Mesenchymal stem cell (in vitro differentiated cells and primary cell): ENCODE measurements at regions not wholly inside any gene's neighbourhood (a gene's known extent, or its start where the extent isn't known, plus 50 kb on each side); places are given as distances from the start of the nearest gene placed in this dataset.

Experiments
- DNase-seq: peaks from one replicate; pipeline ENCODE4 v3.0.0-alpha.2; 2013
- H2AFZ ChIP-seq: one replicate; pipeline ENCODE4 v1.6.1; 2013; ENCODE audit warnings: low read depth, mild to moderate bottlenecking, control low read depth, inconsistent platforms, low read length, moderate library complexity
- H2AK5ac ChIP-seq: 2 replicates; pipeline ENCODE4 v1.6.1; 2013; ENCODE audit warnings: low read length, moderate library complexity, mild to moderate bottlenecking, inconsistent platforms; ENCODE audit not compliant: severe bottlenecking
- H2BK120ac ChIP-seq: one replicate; pipeline ENCODE4 v1.6.1; 2013; ENCODE audit warnings: low read depth, mild to moderate bottlenecking, inconsistent platforms, low read length, moderate library complexity
- H2BK12ac ChIP-seq, 2 experiments: one replicate each; pipeline ENCODE4 v1.6.1; 2013; ENCODE audit warnings: inconsistent platforms in 2 of 2, low read length in 2 of 2, mild to moderate bottlenecking in 2 of 2, moderate library complexity in 2 of 2, control low read depth in 1 of 2
- H2BK15ac ChIP-seq: one replicate; pipeline ENCODE4 v1.6.1; 2013; ENCODE audit warnings: mild to moderate bottlenecking, low read depth, inconsistent platforms; ENCODE audit not compliant: poor library complexity, severe bottlenecking
- H2BK5ac ChIP-seq: 2 replicates; pipeline ENCODE4 v1.6.1; 2013; ENCODE audit warnings: low read depth, mild to moderate bottlenecking, low read length, control low read depth, inconsistent platforms; ENCODE audit not compliant: poor library complexity, severe bottlenecking
- H3K14ac ChIP-seq, 2 experiments: one replicate each; pipeline ENCODE4 v1.6.1; 2013; ENCODE audit warnings: inconsistent platforms in 2 of 2, low read length in 2 of 2, control low read depth in 1 of 2, mild to moderate bottlenecking in 1 of 2, moderate library complexity in 1 of 2
- H3K18ac ChIP-seq, 2 experiments: one replicate each; pipeline ENCODE4 v1.6.1; 2013; ENCODE audit warnings: inconsistent platforms in 2 of 2, low read length in 2 of 2, control low read depth in 1 of 2, low read depth in 1 of 2, mild to moderate bottlenecking in 1 of 2
- H3K23ac ChIP-seq, 2 experiments: one replicate each; pipeline ENCODE4 v1.6.1; 2013; ENCODE audit warnings: inconsistent platforms in 2 of 2, low read length in 2 of 2, mild to moderate bottlenecking in 2 of 2, moderate library complexity in 2 of 2, control low read depth in 1 of 2
- H3K27ac ChIP-seq: 2 replicates; pipeline ENCODE4 v1.5.1; 2013; ENCODE audit warnings: mild to moderate bottlenecking, moderate library complexity, low read length, control low read depth, inconsistent platforms; ENCODE audit not compliant: poor library complexity, severe bottlenecking
- H3K27me3 ChIP-seq, 2 experiments: 2 replicates each; pipeline versions ENCODE4 v1.6.1 to v1.7.0; 2013; ENCODE audit warnings: low read length in 2 of 2, mild to moderate bottlenecking in 2 of 2, moderate library complexity in 2 of 2, control low read depth in 1 of 2, inconsistent platforms in 1 of 2; ENCODE audit not compliant: control insufficient read depth in 1 of 2, insufficient read depth in 1 of 2
- H3K36me3 ChIP-seq, 2 experiments: 2 replicates each; pipeline versions ENCODE4 v1.6.1 to v1.7.0; 2013; ENCODE audit warnings: low read length in 2 of 2, control low read depth in 1 of 2, inconsistent platforms in 1 of 2, low read depth in 1 of 2, mild to moderate bottlenecking in 1 of 2; ENCODE audit not compliant: insufficient read depth in 2 of 2, control insufficient read depth in 1 of 2
- H3K4ac ChIP-seq, 2 experiments: one replicate each; pipeline ENCODE4 v1.6.1; 2013; ENCODE audit warnings: inconsistent platforms in 2 of 2, low read length in 2 of 2, mild to moderate bottlenecking in 2 of 2, moderate library complexity in 2 of 2, control low read depth in 1 of 2, low read depth in 1 of 2
- H3K4me1 ChIP-seq: 2 replicates; pipeline ENCODE4 v1.6.1; 2013; ENCODE audit warnings: low read depth, low read length, control low read depth; ENCODE audit not compliant: control insufficient read depth, insufficient read depth
- H3K4me2 ChIP-seq: 2 replicates; pipeline ENCODE4 v1.6.1; 2013; ENCODE audit warnings: low read length, mild to moderate bottlenecking, inconsistent platforms; ENCODE audit not compliant: poor library complexity, severe bottlenecking
- H3K4me3 ChIP-seq, 2 experiments: 2 replicates each; pipeline versions ENCODE4 v1.5.1 to v1.7.0; 2013; ENCODE audit warnings: low read length in 2 of 2, mild to moderate bottlenecking in 2 of 2, control low read depth in 1 of 2, low read depth in 1 of 2; ENCODE audit not compliant: insufficient read depth in 1 of 2
- H3K79me1 ChIP-seq: replicated peaks from 2 replicates; pipeline ENCODE4 v1.6.1; 2013; ENCODE audit warnings: mild to moderate bottlenecking, control low read depth, low read length, inconsistent platforms; ENCODE audit not compliant: poor library complexity, severe bottlenecking
- H3K9ac ChIP-seq: 2 replicates; pipeline ENCODE4 v1.7.0; 2013; ENCODE audit warnings: mild to moderate bottlenecking, low read length, moderate library complexity
- H3K9me3 ChIP-seq: 2 replicates; pipeline ENCODE4 v1.7.0; 2013; ENCODE audit warnings: mild to moderate bottlenecking, low read length; ENCODE audit not compliant: control insufficient read depth
- H4K8ac ChIP-seq: one replicate; pipeline ENCODE4 v1.6.1; 2013; ENCODE audit warnings: inconsistent platforms, mild to moderate bottlenecking, low read length, moderate library complexity
- H4K91ac ChIP-seq: one replicate; pipeline ENCODE4 v1.6.1; 2013; ENCODE audit warnings: mild to moderate bottlenecking, low read length, inconsistent platforms
- WGBS: methylation state at CpG from one replicate; pipeline ENCODE4 v1.1.7; 2013; ENCODE audit warnings: mixed read lengths; 5-methylcytosine and 5-hydroxymethylcytosine counted together

DNA sequence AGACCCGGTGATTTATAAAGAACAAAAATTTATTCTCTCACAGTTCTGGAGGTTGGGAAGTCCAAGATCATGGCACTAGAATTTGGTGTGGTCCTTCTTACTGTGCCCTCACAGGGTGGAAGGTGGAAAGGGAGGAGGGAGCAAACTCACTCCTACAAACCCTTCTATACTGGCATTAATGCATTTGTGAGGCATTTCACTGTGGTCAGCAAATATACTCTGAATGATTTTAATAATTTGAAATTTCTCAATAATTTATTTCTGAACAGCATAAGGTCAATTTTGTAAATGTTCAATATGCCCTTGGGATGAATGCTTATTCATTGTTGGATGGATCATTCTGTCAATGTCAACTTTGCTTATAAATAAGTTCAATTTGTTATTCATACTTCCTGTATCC, 120.6 kb downstream of the GATA6 start:
- H3K79me1 ChIP-seq, result no peaks in the 10 kb centered on the region
- H3K36me3 ChIP-seq, result no peaks in the 10 kb centered on the region
- H3K4me1 ChIP-seq, result no peaks in the 10 kb centered on the region
- no peak overlapping the region for H3K4ac ChIP-seq
- no peak overlapping the region for H3K18ac ChIP-seq
- no peak overlapping the region for H2AK5ac ChIP-seq
- H3K9ac ChIP-seq, result no peak overlapping the region
- no peak overlapping the region for H3K14ac ChIP-seq
- no peaks in the 10 kb centered on the region for H3K9me3 ChIP-seq
- no peak overlapping the region for H3K4me2 ChIP-seq
- no peak overlapping the region for H3K23ac ChIP-seq
- H3K4me3 ChIP-seq, result no peak overlapping the region
- no peak overlapping the region for H2AFZ ChIP-seq
- no peak overlapping the region for H3K27ac ChIP-seq
- no peak for DNase-seq
- H4K91ac ChIP-seq, result no peak overlapping the region
- no peak overlapping the region for H2BK15ac ChIP-seq
- no peak overlapping the region for H2BK5ac ChIP-seq
- H2BK120ac ChIP-seq, result no peak overlapping the region
- no peak overlapping the region for H4K8ac ChIP-seq
- peaks cover 0 to 4% of the 10 kb centered on the region in 2 experiments for H3K27me3 ChIP-seq
- WGBS, result 100% methylated on average over 1 of the region's 1 CpG
- H2BK12ac ChIP-seq, result no peak overlapping the region

DNA sequence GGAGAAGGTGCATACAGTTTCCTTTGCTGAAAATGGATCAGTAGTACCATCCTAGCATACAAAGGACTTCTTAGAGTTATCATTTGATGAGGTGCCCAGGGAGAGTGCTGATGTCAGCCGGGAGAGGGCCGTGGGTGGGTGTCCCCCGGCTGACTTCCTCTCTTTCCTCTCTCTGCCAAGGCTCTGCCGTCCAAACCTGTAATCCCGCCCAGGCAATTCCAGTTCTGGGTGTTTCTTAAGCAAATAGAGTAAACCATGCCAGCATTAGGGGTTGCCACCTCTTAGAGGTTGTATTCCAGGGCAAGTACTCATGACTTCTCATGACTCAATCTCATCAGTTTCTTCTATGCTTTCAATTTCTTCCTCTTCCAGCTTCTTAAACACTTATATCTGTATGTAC, 117.2 kb downstream of the GATA6 start:
- no peak overlapping the region for H4K8ac ChIP-seq
- H3K18ac ChIP-seq, result no peak overlapping the region
- H4K91ac ChIP-seq, result no peak overlapping the region
- no peaks in the 10 kb centered on the region for H3K9me3 ChIP-seq
- H3K27ac ChIP-seq, result no peak overlapping the region
- H2BK15ac ChIP-seq, result no peak overlapping the region
- peak overlapping the region; percentile 23 for H3K9ac ChIP-seq
- no peak overlapping the region for H3K4ac ChIP-seq
- H3K4me2 ChIP-seq, result no peak overlapping the region
- H2BK120ac ChIP-seq, result no peak overlapping the region
- H3K36me3 ChIP-seq, result no peaks in the 10 kb centered on the region
- peaks cover 3% of the 10 kb centered on the region for H3K4me1 ChIP-seq
- WGBS, result 68% methylated on average over 5 of the region's 5 CpGs
- no peaks in the 10 kb centered on the region for H3K27me3 ChIP-seq
- H2BK12ac ChIP-seq, result no peak overlapping the region
- H3K23ac ChIP-seq, result no peak overlapping the region
- H3K4me3 ChIP-seq, result peak overlapping the region in 1 of 2 experiments; percentile 50
- no peaks in the 10 kb centered on the region for H3K79me1 ChIP-seq
- no peak overlapping the region for H2AFZ ChIP-seq
- no peak overlapping the region for H2BK5ac ChIP-seq
- no peak overlapping the region for H2AK5ac ChIP-seq
- DNase-seq, result no peak
- no peak overlapping the region for H3K14ac ChIP-seq

DNA sequence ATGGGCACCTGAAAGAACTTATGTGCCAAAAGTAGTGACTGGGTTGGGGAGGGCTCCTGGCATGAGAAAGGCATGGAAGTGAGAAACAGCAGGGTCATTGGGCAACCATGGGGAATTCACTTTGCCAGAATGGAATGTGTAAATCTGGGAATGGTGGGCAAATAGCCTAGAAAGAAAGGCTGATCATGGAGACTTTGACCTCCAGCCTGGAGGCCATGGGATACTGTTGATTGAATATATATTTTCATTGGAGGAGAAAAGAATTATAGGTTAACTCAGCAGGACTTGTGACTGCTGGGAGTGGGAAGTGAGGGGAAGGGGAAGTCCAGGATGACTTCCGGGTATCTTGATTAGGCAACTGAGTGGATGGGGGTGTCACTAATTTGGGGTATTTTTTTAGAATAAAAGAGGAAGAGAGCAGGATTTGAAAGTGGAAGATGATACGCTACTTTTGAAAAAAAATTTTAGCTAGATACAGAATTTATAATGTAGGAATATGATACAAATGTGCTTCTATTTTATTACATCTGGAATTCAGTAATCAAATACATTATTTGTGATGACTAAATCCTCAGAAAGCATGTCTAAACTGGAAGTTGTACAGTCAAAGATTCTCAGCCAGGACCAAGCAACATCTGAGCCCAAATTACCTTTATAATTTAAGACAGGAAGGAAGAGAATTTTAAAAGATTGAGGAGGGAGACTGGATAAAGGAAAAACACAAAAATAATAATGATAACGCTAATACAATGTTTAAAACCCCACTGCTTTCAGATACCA, 116.2 kb downstream of the GATA6 start:
- no peak overlapping the region for H4K8ac ChIP-seq
- no peak overlapping the region for H4K91ac ChIP-seq
- H3K9ac ChIP-seq, result no peak overlapping the region
- no peak overlapping the region for H2AK5ac ChIP-seq
- H2BK12ac ChIP-seq, result no peak overlapping the region
- no peak overlapping the region for H2BK5ac ChIP-seq
- H3K4me1 ChIP-seq, result peaks cover 3% of the 10 kb centered on the region
- no peak overlapping the region for H3K18ac ChIP-seq
- no peak overlapping the region for H3K4me3 ChIP-seq
- no peak overlapping the region for H3K4me2 ChIP-seq
- no peak overlapping the region for H3K14ac ChIP-seq
- no peaks in the 10 kb centered on the region for H3K9me3 ChIP-seq
- 93% methylated on average over 1 of the region's 3 CpGs for WGBS
- no peaks in the 10 kb centered on the region for H3K27me3 ChIP-seq
- H2BK15ac ChIP-seq, result no peak overlapping the region
- no peak overlapping the region for H3K27ac ChIP-seq
- H3K36me3 ChIP-seq, result no peaks in the 10 kb centered on the region
- H3K4ac ChIP-seq, result no peak overlapping the region
- no peaks in the 10 kb centered on the region for H3K79me1 ChIP-seq
- no peak for DNase-seq
- no peak overlapping the region for H3K23ac ChIP-seq
- H2AFZ ChIP-seq, result no peak overlapping the region
- no peak overlapping the region for H2BK120ac ChIP-seq

DNA sequence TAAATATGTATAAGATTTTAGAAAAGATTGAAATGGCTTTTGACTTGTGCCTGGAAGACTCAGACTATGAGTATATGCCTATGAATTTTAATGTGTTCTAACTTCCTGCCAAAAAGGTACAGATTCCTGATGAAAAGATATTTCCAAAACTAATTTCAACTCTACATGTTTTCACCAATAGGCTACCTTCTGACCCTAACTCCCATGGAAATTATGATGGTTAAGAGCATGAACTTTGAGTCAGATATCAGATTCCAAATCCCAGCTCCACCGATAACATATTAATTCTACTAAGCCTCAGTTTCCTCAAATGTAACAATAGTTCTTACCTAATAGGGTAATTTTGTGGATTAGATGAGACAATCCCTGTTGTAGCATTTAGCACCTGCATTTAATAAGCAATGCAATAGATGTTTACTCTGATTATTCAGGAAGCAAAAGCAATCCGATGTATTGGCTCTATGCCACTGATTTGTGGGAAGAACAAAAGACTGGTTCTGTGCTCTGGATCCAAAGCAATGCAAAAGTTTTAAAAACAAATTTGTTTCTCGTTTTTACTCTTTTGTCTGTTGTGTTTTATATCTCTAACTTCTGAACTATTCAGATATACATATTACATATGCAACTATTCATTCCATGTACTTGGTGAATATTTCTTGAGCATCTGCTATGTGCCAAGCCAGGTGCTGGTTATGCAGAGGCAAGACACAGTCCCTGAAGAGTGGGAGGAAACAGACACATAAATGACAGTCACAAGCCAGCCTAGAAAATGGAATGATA, 115.4 kb downstream of the GATA6 start:
- Histone ChIP-seq H3K14ac (no peak overlapping the region), H2BK15ac (no peak overlapping the region), H3K27me3 (no peaks in the 10 kb centered on the region), H2BK12ac (no peak overlapping the region), H3K18ac (no peak overlapping the region), H2BK5ac (no peak overlapping the region), H2AK5ac (no peak overlapping the region), H2AFZ (no peak overlapping the region), H3K23ac (no peak overlapping the region), H3K79me1 (no peaks in the 10 kb centered on the region), H3K27ac (no peak overlapping the region), H4K8ac (no peak overlapping the region), H3K4me3 (no peak overlapping the region), H3K4ac (no peak overlapping the region), H3K9ac (no peak overlapping the region), H3K4me2 (no peak overlapping the region), H3K36me3 (no peaks in the 10 kb centered on the region), H3K4me1 (peaks cover 3% of the 10 kb centered on the region), H2BK120ac (no peak overlapping the region), H3K9me3 (no peaks in the 10 kb centered on the region), H4K91ac (no peak overlapping the region)
- DNase-seq, result no peak
- WGBS, result 93% methylated on average over 1 of the region's 3 CpGs
